Renal cortex interstitium (tissue), 11 donors: ENCODE measurements at regions not wholly inside any gene's neighbourhood (a gene's known extent, or its start where the extent isn't known, plus 50 kb on each side); places are given as distances from the start of the nearest gene placed in this dataset.

Experiments used
- DNase-seq, 11 donors: peaks; one replicate each; pipeline ENCODE4 v3.0.0-alpha.2; 2013; ENCODE audit warnings: low read depth in 9 of 11, low spot score in 4 of 11; ENCODE audit errors: extremely low read depth in 1 of 11

DNA sequence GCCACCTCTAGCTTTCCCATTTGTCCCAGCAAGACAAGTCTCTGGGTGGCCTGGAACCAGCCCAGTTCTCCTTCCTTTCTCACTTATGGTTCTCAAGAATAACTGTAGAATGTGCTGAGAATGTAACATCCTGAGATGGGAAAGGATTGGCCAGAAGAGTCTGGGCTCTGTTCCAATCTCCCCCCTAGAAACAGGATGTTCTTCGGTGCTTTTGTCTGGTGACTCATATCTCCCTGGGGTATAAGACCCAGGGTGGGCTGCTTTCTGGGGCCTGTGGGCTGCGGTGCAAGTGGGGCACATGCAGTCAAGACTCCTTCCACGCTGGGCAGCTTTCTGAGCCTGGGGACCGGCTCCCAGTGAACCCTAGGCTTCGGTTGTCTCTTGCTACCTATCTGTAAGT, 251.2 kb upstream of the POU3F1 start:
- DNase-seq: no peak

DNA sequence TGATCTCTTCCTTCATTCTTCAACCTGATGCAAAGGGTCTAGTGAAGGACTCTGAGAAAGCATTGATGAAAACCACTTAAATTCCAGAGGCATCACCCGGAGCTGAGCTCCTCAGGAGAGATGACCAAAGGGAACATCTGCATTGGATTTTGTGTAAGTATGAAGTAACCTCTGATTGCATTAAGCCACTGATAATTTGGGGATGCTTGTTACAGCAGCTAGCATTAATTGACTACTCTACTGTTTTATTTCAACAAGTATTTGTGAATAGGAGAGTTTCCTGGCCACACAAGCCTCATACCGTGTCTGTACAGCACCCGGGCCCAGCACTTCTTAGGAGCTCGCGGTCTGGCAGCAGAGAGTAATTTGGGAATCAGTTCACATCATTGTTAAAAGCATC, 250.7 kb upstream of the POU3F1 start:
- no peak for DNase-seq

DNA sequence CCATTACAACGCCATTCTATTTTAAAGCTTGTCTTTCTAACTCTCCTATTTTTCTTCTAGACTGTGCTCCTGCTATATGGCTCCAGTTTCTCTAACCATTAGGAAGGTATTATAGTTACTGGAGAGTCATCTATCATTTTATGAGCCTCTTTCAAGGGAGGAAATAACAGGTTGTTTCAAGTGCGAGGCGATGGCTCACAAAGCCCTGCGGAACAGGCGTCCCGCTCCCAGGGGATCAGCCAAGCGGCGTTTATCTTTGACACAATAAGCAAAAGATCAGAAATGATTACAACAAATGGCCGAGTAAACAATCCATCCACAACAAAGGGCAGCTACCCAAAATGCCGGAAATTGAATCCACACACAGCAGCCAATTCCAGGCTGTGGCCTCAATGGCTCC, 249.5 kb upstream of the POU3F1 start:
- DNase-seq: no peak

DNA sequence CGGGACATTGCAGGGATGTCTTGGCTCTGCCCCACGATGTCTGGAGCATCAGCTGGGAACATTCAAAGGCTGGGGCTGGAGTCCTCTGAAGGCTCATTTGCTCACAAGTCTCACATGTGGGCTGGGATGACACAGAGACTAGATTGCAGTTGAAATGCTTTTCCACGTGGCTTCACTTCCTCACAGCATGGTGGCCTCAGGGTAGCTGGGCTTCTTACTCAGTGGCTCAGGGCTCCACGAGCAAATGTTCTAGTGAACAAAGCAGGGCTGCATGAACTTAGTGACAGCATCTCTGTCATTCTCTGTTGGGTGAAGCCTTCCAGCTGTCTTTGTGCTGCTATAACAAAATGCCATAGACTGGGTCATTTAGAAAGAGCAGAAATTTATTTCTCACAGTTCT, 247.0 kb upstream of the POU3F1 start:
- no peak for DNase-seq

DNA sequence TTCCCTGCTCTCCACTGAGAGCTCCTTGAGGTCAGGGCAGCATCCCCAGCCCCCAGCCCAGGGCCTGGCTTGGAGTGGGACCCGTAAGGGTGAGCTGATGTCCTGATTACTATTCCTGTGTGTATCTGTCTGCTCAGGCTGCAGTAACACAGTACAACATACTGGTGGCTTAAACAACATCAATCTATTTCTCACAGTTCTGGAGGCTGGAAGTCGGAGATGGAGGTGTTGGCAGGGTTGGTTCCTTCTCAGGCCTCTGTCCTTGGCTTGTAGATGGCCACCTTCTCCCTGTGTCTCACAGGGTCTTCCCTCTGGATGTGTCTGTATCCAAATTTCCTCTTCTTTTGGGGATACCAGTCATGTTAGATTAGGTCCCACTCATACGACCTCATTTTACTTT, 246.4 kb upstream of the POU3F1 start:
- no peak for DNase-seq

DNA sequence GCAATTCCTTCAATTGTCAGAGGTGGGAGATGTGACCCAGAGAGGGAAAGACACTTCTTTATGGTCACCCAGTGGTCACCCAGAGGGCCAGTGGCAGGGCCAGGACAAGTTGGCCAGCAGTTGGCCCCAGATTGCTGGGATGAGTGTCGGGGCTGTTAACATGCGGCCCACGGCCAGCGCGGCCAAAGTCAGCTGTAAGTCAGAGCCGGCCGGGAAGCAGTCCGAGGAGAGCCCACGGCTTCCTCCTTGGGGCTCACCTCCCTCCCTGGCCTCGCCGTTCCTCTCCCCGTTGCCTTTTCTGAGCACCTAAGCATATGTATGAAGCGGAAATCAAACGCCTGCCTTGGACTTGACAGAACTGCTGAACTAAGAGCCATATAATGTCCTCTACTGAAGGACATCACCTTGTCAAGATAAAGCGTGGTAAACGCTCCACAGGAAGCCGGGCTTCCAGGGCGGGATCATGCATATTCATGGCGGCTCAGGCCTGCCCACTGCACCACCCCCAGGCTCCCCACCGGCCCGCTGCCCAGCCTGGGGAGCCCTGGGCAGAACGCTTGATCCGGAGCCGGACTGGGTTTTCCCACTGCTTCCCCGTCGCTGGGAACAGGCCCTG, 245.4 kb upstream of the POU3F1 start:
- no peak for DNase-seq

DNA sequence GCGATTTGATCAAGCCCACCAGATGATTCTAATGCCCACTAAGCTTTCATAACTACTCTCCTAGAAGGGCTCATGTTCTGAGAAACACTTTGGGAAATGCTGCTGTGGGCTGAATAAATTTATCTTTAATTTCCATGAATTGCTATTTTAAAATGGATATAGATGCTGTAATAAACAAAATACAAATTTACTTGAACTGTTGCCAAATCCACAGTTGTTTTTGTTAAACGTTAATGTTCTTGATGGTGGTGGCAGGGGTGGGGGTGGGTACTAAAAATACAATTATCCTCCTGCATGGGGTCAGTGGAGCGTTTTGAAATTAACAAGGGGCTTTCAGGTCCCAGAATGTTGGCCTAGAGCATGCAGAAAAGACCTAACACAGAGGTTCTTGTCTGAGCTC, 244.7 kb upstream of the POU3F1 start:
- DNase-seq: no peak

DNA sequence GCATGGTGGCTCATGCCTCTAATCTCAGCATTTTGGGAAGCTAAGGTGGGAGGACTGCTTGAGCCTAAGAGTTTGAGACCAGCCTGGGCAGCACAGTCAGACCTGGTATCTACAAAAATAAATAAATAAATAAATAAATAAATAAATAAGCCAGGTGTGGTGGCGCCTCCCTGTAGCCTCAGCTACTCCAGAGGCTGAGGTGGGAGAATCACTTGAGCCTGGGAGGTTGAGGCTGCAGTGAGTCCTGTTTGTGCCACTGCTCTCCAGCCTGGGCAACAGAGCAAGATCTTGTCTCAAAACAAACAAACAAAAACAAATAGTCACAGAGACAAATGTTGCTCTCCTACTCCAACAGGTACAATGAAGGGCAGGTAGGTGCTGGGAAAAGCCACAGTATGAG, 242.4 kb upstream of the POU3F1 start:
- DNase-seq: no peak

DNA sequence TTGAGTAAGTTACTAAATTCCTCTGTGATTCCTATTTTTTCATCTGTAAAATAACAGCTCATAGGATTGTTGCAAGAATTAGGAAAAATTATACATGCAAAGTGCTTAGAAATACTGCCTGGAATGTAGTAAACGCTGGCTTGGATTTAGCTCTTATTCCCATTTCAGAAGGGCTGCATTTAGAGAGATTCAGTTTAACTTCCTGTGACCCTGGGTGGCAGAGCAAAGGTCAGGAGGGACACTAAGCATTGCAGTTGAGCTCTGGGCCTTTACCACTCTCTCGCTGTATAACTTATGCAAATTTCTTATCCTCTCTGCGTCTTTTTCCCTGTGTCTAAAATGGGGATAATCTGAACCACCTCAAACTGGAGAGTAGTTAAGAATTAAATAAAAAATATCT, 241.0 kb upstream of the POU3F1 start:
- DNase-seq: no peak

DNA sequence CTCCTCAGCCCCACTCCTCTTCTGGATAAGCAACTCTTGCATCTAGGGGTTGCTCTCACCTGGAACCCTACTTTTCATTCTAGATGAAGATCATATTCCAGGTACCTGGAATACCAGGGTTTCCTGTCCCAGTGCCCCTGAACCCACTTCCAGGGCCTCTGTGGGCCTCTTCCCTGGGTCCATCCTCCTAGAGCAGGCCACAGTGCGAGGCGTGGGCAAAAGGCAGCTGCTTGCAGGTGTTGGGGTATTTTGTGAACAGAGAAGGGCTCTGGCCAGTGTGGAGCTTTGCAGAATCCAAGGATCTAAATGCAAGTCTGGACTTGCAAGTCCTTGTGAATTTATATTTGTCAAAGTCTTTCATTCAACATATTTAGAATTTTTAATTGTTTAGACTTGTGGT, 240.4 kb upstream of the POU3F1 start:
- no peak for DNase-seq

DNA sequence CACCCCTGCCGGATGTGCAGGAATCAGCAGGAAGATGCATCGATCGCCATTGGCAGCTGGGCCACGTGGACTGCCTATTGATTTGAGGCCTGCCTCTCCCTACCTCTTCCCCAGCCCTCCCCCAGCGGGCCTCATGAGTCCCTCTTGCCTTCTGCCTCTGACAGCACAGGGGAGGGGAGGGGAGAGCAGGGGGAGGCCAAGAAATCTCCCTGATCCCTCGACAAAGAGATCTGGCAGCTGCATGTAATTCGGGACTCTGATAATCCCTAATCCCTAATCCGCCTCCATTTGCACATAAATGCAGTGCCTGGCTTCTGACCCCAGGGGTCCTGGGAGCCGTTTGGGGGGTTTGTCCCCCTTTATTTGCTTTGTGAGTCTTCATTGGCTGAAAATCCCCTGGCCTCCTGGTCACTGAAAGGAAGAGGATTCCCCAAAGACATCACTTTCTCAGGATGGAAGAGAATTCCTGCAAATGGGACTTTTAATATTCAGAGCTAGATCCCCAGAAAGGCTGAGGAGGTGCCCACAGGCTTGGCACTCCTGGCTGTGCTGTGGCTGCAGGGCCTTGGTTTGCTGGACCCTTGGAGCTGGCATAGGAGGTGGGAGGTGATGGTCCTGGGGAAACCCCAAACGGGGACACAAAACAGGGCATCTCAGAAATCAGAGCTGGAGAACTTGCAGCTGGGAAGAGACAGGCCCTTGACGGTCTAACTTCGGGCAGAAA, 239.4 kb upstream of the POU3F1 start:
- no peak for DNase-seq

DNA sequence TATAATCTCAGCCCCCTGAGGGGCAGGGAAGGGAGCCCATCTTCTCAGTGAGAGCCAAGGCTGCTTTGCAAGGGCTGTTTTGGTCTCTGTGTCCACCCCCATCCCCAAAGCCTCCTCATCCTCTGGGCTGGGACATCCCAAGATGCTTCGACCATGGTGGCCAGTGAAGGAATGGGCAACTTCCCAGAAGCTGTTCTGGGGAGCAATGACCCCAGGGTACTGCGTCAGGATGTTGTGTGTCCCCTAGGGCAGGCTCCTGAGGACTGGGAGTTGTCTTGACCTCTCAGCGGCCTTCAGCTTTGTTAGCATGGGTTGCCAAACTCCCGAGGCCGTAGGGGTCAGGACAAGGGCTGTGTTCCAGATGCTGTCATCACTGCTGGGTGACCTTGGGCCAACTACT, 238.4 kb upstream of the POU3F1 start:
- no peak for DNase-seq

DNA sequence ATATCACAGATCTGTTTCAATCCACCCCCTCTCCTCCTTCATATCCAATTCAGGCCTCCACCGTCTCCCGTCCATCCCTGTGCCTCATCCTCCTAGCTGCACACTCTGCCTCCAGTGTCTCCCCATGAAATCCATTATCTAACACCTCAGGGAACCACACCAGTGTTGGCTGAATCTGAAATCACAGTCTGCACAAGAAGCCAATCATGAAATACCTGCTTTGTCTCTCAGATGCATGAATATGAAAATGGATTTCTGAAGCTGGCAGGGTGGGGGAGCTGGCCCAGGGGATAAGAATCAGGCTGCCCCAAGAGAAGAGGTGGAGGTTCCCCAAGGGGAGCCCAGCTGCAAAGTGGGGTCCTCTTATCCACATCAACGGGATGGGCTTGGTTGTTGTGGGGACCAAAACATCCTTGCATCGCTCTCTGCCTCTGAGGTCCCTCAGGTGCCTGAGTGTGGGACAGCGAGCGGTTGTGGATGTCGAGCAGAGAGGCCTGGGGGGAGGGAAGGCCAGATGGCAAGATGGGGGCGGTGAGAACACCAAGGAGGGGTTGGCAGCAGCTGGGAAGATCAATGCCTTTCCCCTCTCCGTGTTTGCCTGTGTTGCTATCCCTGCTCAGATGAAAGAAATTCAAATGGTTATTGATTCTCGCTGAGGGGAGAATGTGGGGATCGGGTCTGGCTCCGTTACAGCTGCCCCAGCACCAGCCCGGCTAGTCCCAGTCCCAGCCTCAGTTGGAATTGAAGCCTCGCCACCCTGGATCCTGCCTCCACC, 237.3 kb upstream of the POU3F1 start:
- DNase-seq: no peak

DNA sequence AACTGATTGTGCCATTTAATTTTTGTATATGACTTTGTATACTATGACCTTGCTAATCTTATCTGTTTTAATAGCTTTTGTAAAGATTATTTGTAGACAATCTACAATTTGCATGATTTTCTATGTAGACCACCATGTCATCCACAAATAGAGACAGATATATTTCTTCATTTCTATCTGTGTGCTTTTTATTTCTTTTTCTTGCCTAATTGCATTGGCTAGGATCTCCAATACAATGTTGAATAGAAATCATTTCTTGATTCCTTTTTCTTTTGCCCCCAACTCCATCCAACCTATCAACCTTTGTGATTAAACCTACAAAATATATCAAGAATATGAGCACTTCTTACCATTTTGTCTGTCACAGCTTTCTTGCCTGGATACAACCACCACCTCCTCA, 232.6 kb upstream of the POU3F1 start:
- no peak for DNase-seq

DNA sequence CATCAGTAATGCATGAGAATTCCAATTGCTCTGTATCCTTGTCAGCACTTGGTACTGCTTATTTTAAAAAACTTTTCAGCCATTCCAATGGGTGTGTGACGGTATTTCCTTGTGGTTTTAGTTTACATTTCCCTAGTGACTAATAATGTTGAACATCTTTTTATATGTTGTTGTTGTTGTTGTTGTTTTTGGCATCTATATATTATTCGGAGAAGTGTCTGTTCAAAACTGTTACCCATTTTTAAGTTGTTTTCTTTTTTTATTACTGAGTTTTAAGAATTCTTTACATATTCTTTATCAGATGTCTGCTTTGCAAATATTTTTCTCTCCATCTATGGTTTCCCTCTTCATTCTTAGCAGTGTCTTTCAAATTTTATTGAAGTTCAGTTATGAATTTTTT, 231.1 kb upstream of the POU3F1 start:
- DNase-seq: no peak

DNA sequence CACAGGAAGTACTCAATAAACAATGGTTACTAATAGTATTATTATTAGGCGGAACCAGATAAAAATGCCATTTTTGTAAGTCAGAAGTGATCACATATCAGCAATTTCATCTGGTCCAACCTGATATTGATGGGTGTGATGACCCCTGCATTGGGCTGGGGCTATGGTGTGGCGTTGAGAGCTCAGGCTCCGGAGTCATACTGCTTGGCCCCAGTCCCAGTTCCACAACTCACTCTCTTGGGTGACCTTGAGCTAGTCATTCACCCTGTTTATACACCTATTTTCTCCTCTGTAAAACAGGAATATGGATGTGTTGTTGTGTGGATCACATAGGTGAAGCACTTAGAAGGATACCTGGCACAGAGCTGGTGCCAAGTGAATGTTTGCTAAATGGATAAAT, 229.4 kb upstream of the POU3F1 start:
- DNase-seq: no peak

DNA sequence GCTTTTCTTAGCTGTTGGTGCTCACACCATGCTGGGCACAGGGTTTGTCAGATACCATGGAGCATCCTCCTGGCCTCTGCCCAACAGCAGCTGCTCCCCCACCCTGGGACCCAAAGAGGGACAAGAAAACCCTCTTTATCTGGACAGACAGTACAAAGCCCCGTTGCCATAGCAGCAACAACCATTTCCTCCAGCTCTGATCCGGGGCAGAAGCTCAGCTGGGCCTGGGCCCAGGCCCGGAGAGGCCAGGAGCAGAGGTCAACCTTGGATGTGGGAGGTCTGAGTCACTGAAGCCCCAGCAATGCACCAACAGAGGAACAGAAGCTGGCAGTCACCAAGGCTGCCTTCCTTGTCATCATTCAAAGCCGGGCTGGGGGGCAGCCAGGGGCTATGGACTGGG, 228.4 kb upstream of the POU3F1 start:
- peak in 9 of 11 donors; percentile 19 to 47 (median 33) for DNase-seq

DNA sequence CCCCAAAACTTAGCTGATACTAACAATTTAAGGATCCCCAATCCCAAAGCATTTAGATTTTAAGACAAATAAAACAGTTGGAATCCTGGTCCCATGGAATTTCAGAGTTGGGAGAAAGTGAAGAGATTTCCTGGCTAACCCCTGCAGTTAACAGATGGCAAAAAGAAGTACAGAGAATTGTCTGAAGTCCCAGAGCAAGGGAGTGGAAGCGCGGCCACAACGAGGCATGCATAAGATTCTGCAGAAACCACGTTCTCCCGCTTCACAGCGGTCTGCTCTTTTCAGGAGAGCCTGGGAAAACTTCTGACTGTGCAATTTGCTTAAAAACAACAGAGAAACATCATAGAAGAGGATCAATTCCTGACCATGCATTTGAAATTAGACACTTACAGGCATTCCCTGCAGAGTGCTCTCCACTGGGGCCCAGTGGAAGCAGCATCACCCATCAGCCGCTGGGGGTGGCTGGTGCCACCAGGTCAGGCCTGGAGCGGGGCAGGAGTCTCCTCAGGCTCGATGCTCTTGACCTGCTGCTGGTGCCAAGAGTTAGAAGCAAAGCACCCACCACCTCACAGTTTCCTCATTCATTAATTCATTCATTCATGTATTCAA, 226.7 kb upstream of the POU3F1 start:
- no peak for DNase-seq

DNA sequence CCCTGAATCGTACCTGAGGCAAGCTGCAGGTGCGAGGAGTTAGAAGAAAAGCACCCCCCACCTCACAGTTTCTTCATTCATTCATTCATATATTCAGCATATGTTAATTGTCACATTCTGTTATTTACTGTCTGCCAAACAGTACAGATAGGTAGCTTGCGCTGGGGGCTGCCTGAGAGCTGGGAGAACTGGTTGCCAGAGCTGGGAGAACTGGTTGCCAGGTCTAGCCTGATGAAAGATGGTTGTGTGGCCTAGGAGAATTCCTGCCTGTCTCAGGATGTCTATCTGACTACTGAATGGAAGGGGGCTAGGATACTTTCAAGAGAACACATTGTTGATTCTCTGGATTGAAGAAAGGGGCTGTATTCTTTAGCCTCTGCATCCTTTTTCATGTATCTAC, 225.9 kb upstream of the POU3F1 start:
- no peak for DNase-seq
